GM06990 (cell line): ENCODE measurements at regions not wholly inside any gene's neighbourhood (a gene's known extent, or its start where the extent isn't known, plus 50 kb on each side); places are given as distances from the start of the nearest gene placed in this dataset.
"Not testable (repeated sequence)": the region's sequence is repeated elsewhere in the genome, so short reads cannot be mapped to it uniquely, and the experiment has no call there.

Experiments
- DNase-seq: peaks from one replicate; pipeline ENCODE4 v3.0.0-alpha.2; 2011; ENCODE audit not compliant: insufficient read length; ENCODE audit errors: extremely low read depth
- H3K27me3 ChIP-seq: replicated peaks from 2 replicates; pipeline ENCODE4 v1.6.0; 2011; ENCODE audit warnings: low read length; ENCODE audit not compliant: control insufficient read depth, insufficient read depth
- H3K36me3 ChIP-seq: 2 replicates; pipeline ENCODE4 v1.5.1; 2011; ENCODE audit warnings: low read length; ENCODE audit not compliant: control insufficient read depth, insufficient read depth
- H3K4me3 ChIP-seq: replicated peaks from 2 replicates; pipeline ENCODE4 v1.5.1; 2011; ENCODE audit warnings: low read depth, mild to moderate bottlenecking, control low read depth, low read length
- CTCF ChIP-seq: IDR thresholded peaks from 2 replicates; pipeline ENCODE4 v1.5.1; 2011; ENCODE audit warnings: low read length, control low read depth, mild to moderate bottlenecking, inconsistent platforms; ENCODE audit not compliant: insufficient read depth, poor library complexity, severe bottlenecking

- TF ChIP-seq CTCF = no peak
- Histone ChIP-seq H3K4me3 (no peak overlapping the region), H3K27me3 (no peaks in the 10 kb centered on the region), H3K36me3 (no peaks in the 10 kb centered on the region)
- DNase-seq = no peak
Measured at GRCh38 chr6:9224539-9224938, 789.2 kb upstream of the SLC35B3 start.

GRCh38 chr6:9213717-9214116, 778.4 kb upstream of the SLC35B3 start:
- DNase-seq, H3K4me3 ChIP-seq, H3K27me3 ChIP-seq, H3K36me3 ChIP-seq: not testable (repeated sequence)

- no peak for DNase-seq
- Histone ChIP-seq H3K27me3 (no peaks in the 10 kb centered on the region), H3K36me3 (no peaks in the 10 kb centered on the region), H3K4me3 (no peak overlapping the region)
- no peak for TF ChIP-seq CTCF
Measured at GRCh38 chr6:9208966-9209365, 773.6 kb upstream of the SLC35B3 start.

- H3K4me3 ChIP-seq = no peak overlapping the region
- no peaks in the 10 kb centered on the region for H3K27me3 ChIP-seq
- DNase-seq = no peak
- no peaks in the 10 kb centered on the region for H3K36me3 ChIP-seq
- no peak for TF ChIP-seq CTCF
Measured at GRCh38 chr6:9205645-9206044, 770.3 kb upstream of the SLC35B3 start.

- H3K27me3 ChIP-seq = no peaks in the 10 kb centered on the region
- no peak for TF ChIP-seq CTCF
- H3K36me3 ChIP-seq = no peaks in the 10 kb centered on the region
- no peak overlapping the region for H3K4me3 ChIP-seq
- no peak for DNase-seq
Measured at GRCh38 chr6:9204171-9204570, 768.8 kb upstream of the SLC35B3 start.

- no peak for DNase-seq
Measured at GRCh38 chr6:9200712-9201111, 765.4 kb upstream of the SLC35B3 start.

More at GRCh38 chr6:9200712-9201111, 765.4 kb upstream of the SLC35B3 start:
- Histone ChIP-seq H3K27me3 (no peaks in the 10 kb centered on the region), H3K36me3 (no peaks in the 10 kb centered on the region), H3K4me3 (no peak overlapping the region)
- no peak for TF ChIP-seq CTCF
